ENCODE measurements at regions not wholly inside any gene's neighbourhood (a gene's known extent, or its start where the extent isn't known, plus 50 kb on each side); places are given as distances from the start of the nearest gene placed in this dataset.
"Not testable (repeated sequence)": the region's sequence is repeated elsewhere in the genome, so short reads cannot be mapped to it uniquely, and the experiment has no call there.

- no peak for DNase-seq
- TF ChIP-seq GATA1 (IDR thresholded peaks at IDR 0.05; ENCODE audit: low read depth, low read length): no peak
- TF ChIP-seq POLR2A (IDR thresholded peaks at IDR 0.05; ENCODE audit: low read length): no peak
These were observed 89.9 kb upstream of the P3H2 start for GRCh38 chr3:190210608-190211007.

GRCh38 chr3:190209533-190209932 lies 88.8 kb upstream of the P3H2 start:
- TF ChIP-seq GATA1 (IDR thresholded peaks at IDR 0.05; ENCODE audit: low read depth, low read length) (no peak), POLR2A (IDR thresholded peaks at IDR 0.05; ENCODE audit: low read length) (no peak)
- DNase-seq: no peak

- TF ChIP-seq GATA1 (IDR thresholded peaks at IDR 0.05; ENCODE audit: low read depth, low read length) (no peak), POLR2A (IDR thresholded peaks at IDR 0.05; ENCODE audit: low read length) (no peak)
- DNase-seq: no peak
These were observed 87.5 kb upstream of the P3H2 start for GRCh38 chr3:190208196-190208595.

GRCh38 chr3:190205739-190206138 lies 85.0 kb upstream of the P3H2 start:
- peak in 1 of 2 experiments; percentile 41 for DNase-seq
- TF ChIP-seq GATA1 (IDR thresholded peaks at IDR 0.05; ENCODE audit: low read depth, low read length) (no peak), POLR2A (IDR thresholded peaks at IDR 0.05; ENCODE audit: low read length) (no peak)

GRCh38 chr3:190204200-190204599 lies 83.5 kb upstream of the P3H2 start:
- no peak for TF ChIP-seq GATA1 (IDR thresholded peaks at IDR 0.05; ENCODE audit: low read depth, low read length)
- no peak for TF ChIP-seq POLR2A (IDR thresholded peaks at IDR 0.05; ENCODE audit: low read length)
- no peak for DNase-seq

- TF ChIP-seq POLR2A (IDR thresholded peaks at IDR 0.05; ENCODE audit: low read length): no peak
- TF ChIP-seq GATA1 (IDR thresholded peaks at IDR 0.05; ENCODE audit: low read depth, low read length): no peak
- DNase-seq: no peak
These were observed 76.7 kb upstream of the P3H2 start for GRCh38 chr3:190197346-190197763.

- no peak for DNase-seq
- TF ChIP-seq GATA1 (IDR thresholded peaks at IDR 0.05; ENCODE audit: low read depth, low read length) (no peak), POLR2A (IDR thresholded peaks at IDR 0.05; ENCODE audit: low read length) (no peak)
These were observed 73.8 kb upstream of the P3H2 start for GRCh38 chr3:190194506-190194905.

- DNase-seq: no peak
- no peak for TF ChIP-seq GATA1 (IDR thresholded peaks at IDR 0.05; ENCODE audit: low read depth, low read length)
- TF ChIP-seq POLR2A (IDR thresholded peaks at IDR 0.05; ENCODE audit: low read length): no peak
These were observed 72.5 kb upstream of the P3H2 start for GRCh38 chr3:190193210-190193609.

- TF ChIP-seq POLR2A (IDR thresholded peaks at IDR 0.05; ENCODE audit: low read length): no peak
- no peak for TF ChIP-seq GATA1 (IDR thresholded peaks at IDR 0.05; ENCODE audit: low read depth, low read length)
- DNase-seq: no peak
These were observed 72.0 kb upstream of the P3H2 start for GRCh38 chr3:190192739-190193138.

GRCh38 chr3:190192087-190192486 lies 71.4 kb upstream of the P3H2 start:
- TF ChIP-seq GATA1 (IDR thresholded peaks at IDR 0.05; ENCODE audit: low read depth, low read length): no peak
- no peak for TF ChIP-seq POLR2A (IDR thresholded peaks at IDR 0.05; ENCODE audit: low read length)
- no peak for DNase-seq

- DNase-seq: no peak
- no peak for TF ChIP-seq POLR2A (IDR thresholded peaks at IDR 0.05; ENCODE audit: low read length)
- no peak for TF ChIP-seq GATA1 (IDR thresholded peaks at IDR 0.05; ENCODE audit: low read depth, low read length)
These were observed 67.5 kb upstream of the P3H2 start for GRCh38 chr3:190188197-190188596.

GRCh38 chr3:190183121-190183520 lies 62.4 kb upstream of the P3H2 start:
- DNase-seq: no peak
- no peak for TF ChIP-seq POLR2A (IDR thresholded peaks at IDR 0.05; ENCODE audit: low read length)
- no peak for TF ChIP-seq GATA1 (IDR thresholded peaks at IDR 0.05; ENCODE audit: low read depth, low read length)

- DNase-seq: no peak
- TF ChIP-seq GATA1 (IDR thresholded peaks at IDR 0.05; ENCODE audit: low read depth, low read length): no peak
- TF ChIP-seq POLR2A (IDR thresholded peaks at IDR 0.05; ENCODE audit: low read length): no peak
These were observed 61.8 kb upstream of the P3H2 start for GRCh38 chr3:190182418-190183043.

GRCh38 chr3:190180268-190180667 lies 59.6 kb upstream of the P3H2 start:
- DNase-seq: no peak
- TF ChIP-seq POLR2A (IDR thresholded peaks at IDR 0.05; ENCODE audit: low read length) (no peak), GATA1 (IDR thresholded peaks at IDR 0.05; ENCODE audit: low read depth, low read length) (no peak)

- DNase-seq: peak; percentile 63 to 81
- TF ChIP-seq POLR2A (IDR thresholded peaks at IDR 0.05; ENCODE audit: low read length) (no peak), GATA1 (IDR thresholded peaks at IDR 0.05; ENCODE audit: low read depth, low read length) (no peak)
These were observed 58.1 kb upstream of the P3H2 start for GRCh38 chr3:190178779-190179178.

- not testable (repeated sequence) for DNase-seq
These were observed 56.3 kb upstream of the P3H2 start for GRCh38 chr3:190176933-190177525.

GRCh38 chr3:190176106-190176505 lies 55.4 kb upstream of the P3H2 start:
- DNase-seq: peak in 1 of 2 experiments; percentile 10
